Right atrium auricular region (tissue), 2 donors: ENCODE measurements at regions not wholly inside any gene's neighbourhood (a gene's known extent, or its start where the extent isn't known, plus 50 kb on each side); places are given as distances from the start of the nearest gene placed in this dataset.

Source experiments
- DNase-seq: peaks from one replicate; pipeline ENCODE4 v3.0.0-alpha.2; 2019; ENCODE audit warnings: low spot score
- H3K27ac ChIP-seq, 2 donors: fragments of 200-600 bp; sonication (generic); 1 replicate in 1 of 2; 2 replicates in 1 of 2; pipeline ENCODE4 v1.5.1; 2016 to 2019
- H3K27me3 ChIP-seq, 2 donors: fragments of 200-600 bp; sonication (generic); one replicate each; pipeline versions ENCODE4 v1.5.1 to v1.6.0; 2017 to 2019
- H3K36me3 ChIP-seq: fragments of 200-600 bp; sonication (generic); one replicate; pipeline ENCODE4 v1.5.1; 2016
- H3K4me1 ChIP-seq, 2 donors: fragments of 200-600 bp; sonication (generic); one replicate each; pipeline versions ENCODE4 v1.5.1 to v1.6.0; 2017 to 2019
- H3K4me3 ChIP-seq, 2 donors: fragments of 200-600 bp; sonication (generic); 1 replicate in 1 of 2; 2 replicates in 1 of 2; pipeline ENCODE4 v1.5.1; 2017 to 2019; ENCODE audit warnings: mild to moderate bottlenecking in 1 of 2, moderate library complexity in 1 of 2
- H3K9me3 ChIP-seq, 2 donors: fragments of 200-600 bp; sonication (generic); one replicate each; pipeline ENCODE4 v1.5.1; 2019
- CTCF ChIP-seq, 2 donors: fragments of 200-600 bp; sonication (generic); IDR thresholded peaks; one replicate each; pipeline ENCODE4 v1.5.1; 2019; ENCODE audit warnings: antibody characterized with exemption in 2 of 2

- DNase-seq, result no peak
- no peaks in the 10 kb centered on the region for H3K36me3 ChIP-seq
- peaks cover 0 to 6% of the 10 kb centered on the region in 2 donors for H3K9me3 ChIP-seq
- no peaks in the 10 kb centered on the region for H3K27me3 ChIP-seq
- H3K4me3 ChIP-seq, result no peak overlapping the region
- H3K27ac ChIP-seq, result no peak overlapping the region
- no peaks in the 10 kb centered on the region for H3K4me1 ChIP-seq
- no peak for TF ChIP-seq CTCF (IDR thresholded peaks at IDR 0.05)
These were observed 79.4 kb upstream of the UNC5A start for GRCh38 chr5:176730815-176731475.

GRCh38 chr5:176731506-176732160 lies 78.7 kb upstream of the UNC5A start:
- H3K4me1 ChIP-seq, result no peaks in the 10 kb centered on the region
- peaks cover 0 to 6% of the 10 kb centered on the region in 2 donors for H3K9me3 ChIP-seq
- DNase-seq, result no peak
- no peaks in the 10 kb centered on the region for H3K27me3 ChIP-seq
- H3K4me3 ChIP-seq, result no peak overlapping the region
- TF ChIP-seq CTCF (IDR thresholded peaks at IDR 0.05), result no peak
- H3K27ac ChIP-seq, result no peak overlapping the region
- H3K36me3 ChIP-seq, result no peaks in the 10 kb centered on the region

GRCh38 chr5:176732306-176732705 lies 78.1 kb upstream of the UNC5A start:
- DNase-seq, result no peak
- Histone ChIP-seq H3K9me3 (peaks cover 0 to 6% of the 10 kb centered on the region in 2 donors), H3K4me1 (no peaks in the 10 kb centered on the region), H3K27me3 (no peaks in the 10 kb centered on the region), H3K36me3 (no peaks in the 10 kb centered on the region), H3K27ac (no peak overlapping the region), H3K4me3 (no peak overlapping the region)
- TF ChIP-seq CTCF (IDR thresholded peaks at IDR 0.05), result no peak

- Histone ChIP-seq H3K27me3 (no peaks in the 10 kb centered on the region), H3K36me3 (no peaks in the 10 kb centered on the region), H3K4me3 (no peak overlapping the region), H3K4me1 (no peaks in the 10 kb centered on the region), H3K27ac (no peak overlapping the region), H3K9me3 (peaks cover 0 to 6% of the 10 kb centered on the region in 2 donors)
- TF ChIP-seq CTCF (IDR thresholded peaks at IDR 0.05), result no peak
- DNase-seq, result no peak
These were observed 77.5 kb upstream of the UNC5A start for GRCh38 chr5:176732736-176733405.

- Histone ChIP-seq H3K27ac (no peak overlapping the region), H3K4me1 (no peaks in the 10 kb centered on the region), H3K9me3 (peaks cover 0 to 6% of the 10 kb centered on the region in 2 donors), H3K4me3 (no peak overlapping the region), H3K36me3 (no peaks in the 10 kb centered on the region), H3K27me3 (no peaks in the 10 kb centered on the region)
- no peak for TF ChIP-seq CTCF (IDR thresholded peaks at IDR 0.05)
- no peak for DNase-seq
These were observed 76.7 kb upstream of the UNC5A start for GRCh38 chr5:176733406-176734262.
